GM13977 (cell line): ENCODE measurements at regions not wholly inside any gene's neighbourhood (a gene's known extent, or its start where the extent isn't known, plus 50 kb on each side); places are given as distances from the start of the nearest gene placed in this dataset.

Experiments
- DNase-seq: peaks from one replicate; pipeline ENCODE4 v3.0.0; 2012; ENCODE audit warnings: low spot score
- CTCF ChIP-seq: IDR thresholded peaks from 2 replicates; pipeline ENCODE4 v1.5.1; 2012; ENCODE audit warnings: mild to moderate bottlenecking, control low read depth; ENCODE audit not compliant: insufficient read depth; ENCODE audit errors: extremely low read depth, missing control alignments
- in situ Hi-C: fragments of 300-500 bp; cut with MboI; formaldehyde crosslinking; loops from one replicate; pipeline ENCODE4 v1.12.0; 2022; ENCODE audit warnings: low sequenced_read_pairs, low pct_unique_long_range_greater_than_20kb, mixed read lengths, inconsistent platforms; ENCODE audit not compliant: unreplicated experiment

- TF ChIP-seq CTCF = no peak
- in situ Hi-C loops = loop anchor here (25.0 kb wide), 2 partner anchors 348 to 473 kb away; partner anchors contain the start of gene PRDM1
- DNase-seq = no peak
These were observed 336.9 kb upstream of the PREP start for GRCh38 chr6:105739764-105740163.

DNA sequence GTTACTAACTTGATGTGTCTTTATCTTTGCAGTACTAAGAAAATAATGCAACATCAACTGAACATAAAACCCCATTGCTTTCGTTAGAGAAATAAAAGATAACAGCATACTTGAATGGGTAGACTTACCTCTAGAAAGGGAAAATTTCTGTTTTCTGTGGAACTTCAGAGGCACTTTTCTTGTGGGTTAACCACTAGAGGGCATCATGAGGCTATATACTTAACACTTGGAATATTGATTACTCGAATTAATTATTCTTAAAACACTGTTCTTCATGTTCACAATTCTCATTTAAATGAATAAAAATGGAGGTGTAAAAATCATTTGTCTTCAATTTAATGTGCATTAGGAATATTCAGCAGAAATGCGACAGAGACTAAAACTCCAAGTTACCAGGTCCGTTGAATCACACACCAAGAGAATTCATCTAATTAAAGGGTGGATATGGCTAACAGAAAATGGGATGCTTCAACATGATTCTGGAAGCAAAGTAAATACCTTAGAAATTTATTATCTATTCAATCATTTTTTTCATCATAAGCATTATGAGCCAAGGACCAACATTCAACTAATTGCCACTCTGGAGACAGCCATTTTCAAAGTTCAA lies 330.8 kb upstream of the PREP start:
- in situ Hi-C loops = loop anchor here (25.0 kb wide), 2 partner anchors 354 to 479 kb away; partner anchors contain the start of gene PRDM1
- DNase-seq = no peak
- peak; percentile 43 for TF ChIP-seq CTCF

- DNase-seq = no peak
- in situ Hi-C loops = loop anchor here (25.0 kb wide), 2 partner anchors 358 to 483 kb away; partner anchors contain the start of gene PRDM1
- TF ChIP-seq CTCF = no peak
These were observed 326.1 kb upstream of the PREP start for GRCh38 chr6:105728995-105729394.

- no peak for TF ChIP-seq CTCF
- no peak for DNase-seq
- in situ Hi-C loops = loop anchor here (25.0 kb wide), 2 partner anchors 360 to 485 kb away; partner anchors contain the start of gene PRDM1
These were observed 324.2 kb upstream of the PREP start for GRCh38 chr6:105726902-105727655.

DNA sequence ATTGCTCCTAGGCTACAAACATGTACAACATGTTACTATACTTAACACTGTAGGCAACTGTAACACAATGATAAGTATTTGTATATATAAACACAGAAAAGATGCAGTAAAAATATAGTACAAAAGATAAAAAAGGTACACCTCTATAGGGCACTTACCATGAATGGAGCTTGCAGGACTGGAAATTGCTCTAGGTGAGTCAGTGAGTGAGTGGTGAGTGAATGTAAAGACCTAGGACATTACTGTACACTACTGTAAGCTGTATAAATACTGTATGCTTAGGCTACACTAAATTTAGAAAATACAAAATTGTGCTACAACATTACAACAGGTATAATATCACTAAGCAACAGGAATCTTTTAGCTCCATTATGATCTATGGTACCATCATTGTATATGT lies 312.0 kb upstream of the PREP start:
- in situ Hi-C loops = no loop called here
- no peak for TF ChIP-seq CTCF

DNA sequence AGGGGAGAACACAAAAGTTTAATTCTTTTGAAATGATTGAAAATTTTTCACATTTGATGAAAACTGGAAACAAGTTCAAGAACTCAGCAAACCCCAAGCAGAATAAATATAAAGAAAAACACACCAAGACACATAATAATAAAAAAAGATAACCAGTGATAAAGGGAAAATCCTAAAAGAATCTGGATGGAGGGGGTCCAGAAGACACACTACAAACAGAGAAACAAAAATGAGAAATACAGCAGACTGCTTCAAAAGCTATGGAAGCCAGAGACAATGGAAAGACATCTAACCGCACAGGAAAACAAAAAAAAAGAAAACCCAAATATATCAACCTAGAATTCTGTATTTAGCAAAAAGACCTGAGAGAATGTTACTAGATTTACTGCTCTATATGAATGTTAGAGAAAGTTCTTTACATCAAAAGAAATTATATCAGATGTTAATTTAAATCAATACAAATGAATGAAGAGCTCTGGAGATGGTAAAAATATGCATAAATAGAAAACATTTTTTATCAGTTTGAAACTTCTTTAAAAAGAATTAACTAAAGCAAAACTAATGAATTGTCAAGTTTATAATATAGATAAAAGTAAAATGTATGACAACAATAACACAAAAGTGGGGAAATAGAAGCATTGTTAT lies 310.7 kb upstream of the PREP start:
- no peak for DNase-seq
- TF ChIP-seq CTCF = no peak
- in situ Hi-C loops = no loop called here

More for the DNA sequence above, 312.0 kb upstream of the PREP start:
- DNase-seq = no peak
